GM12878 (cell line): ENCODE measurements at regions not wholly inside any gene's neighbourhood (a gene's known extent, or its start where the extent isn't known, plus 50 kb on each side); places are given as distances from the start of the nearest gene placed in this dataset.

ENCODE experiments used
- ATAC-seq: fragments of 200-7000 bp; cut with Tn5 transposase; 3 replicates; pipeline ENCODE4 v1.9.1; 2020; ENCODE audit warnings: mild to moderate bottlenecking, moderate library complexity
- BruUV-seq: library from RNA; stranded (reverse); fragments of 400-500 nt; replicated peaks from 2 replicates; lab custom pipeline; 2021; lab: Mats Ljungman, UMichigan
- CTCF ChIA-PET: fragments of 300-600 bp; sonication (Branson Sonifier 250); formaldehyde crosslinking; extraction: SDS; loops from one replicate; lab custom pipeline; 2021; ENCODE audit warnings: inconsistent platforms; lab: Yijun Ruan, JAX
- POLR2A ChIA-PET: fragments of 350-600 bp; formaldehyde crosslinking; extraction: SDS; loops from one replicate; lab custom pipeline; 2021; ENCODE audit warnings: inconsistent platforms; lab: Charles Lee
- RAD21 ChIA-PET: fragments of 300-600 bp; sonication (Branson Sonifier 250); formaldehyde crosslinking; loops from one replicate; lab custom pipeline; 2023; ENCODE audit warnings: antibody characterized with exemption; ENCODE audit not compliant: unreplicated experiment; lab: Charles Lee
- SMC1A ChIA-PET: fragments of 300-600 bp; sonication (Branson Sonifier 250); formaldehyde crosslinking; loops from one replicate; lab custom pipeline; 2023; ENCODE audit not compliant: unreplicated experiment, uncharacterized antibody; lab: Charles Lee
- DNase-seq: peaks from one replicate; pipeline ENCODE4 v3.0.0-alpha.2; 2011; ENCODE audit warnings: low read depth, low spot score
- FAIRE-seq: peaks from 3 replicates; lab custom pipeline; 2011; peaks lifted over from hg19 to GRCh38; lab: Jason Lieb, UNC
- H2AFZ ChIP-seq: 2 replicates; pipeline ENCODE4 v1.6.0; 2011; ENCODE audit warnings: low read depth, low read length, control low read depth; ENCODE audit not compliant: control insufficient read depth
- H3K27ac ChIP-seq: 2 replicates; pipeline ENCODE4 v1.5.1; 2011; ENCODE audit warnings: control low read depth; ENCODE audit not compliant: control insufficient read depth, insufficient read depth
- H3K27me3 ChIP-seq, 2 experiments: replicated peaks in 1 of 2; 2 replicates each; pipeline versions ENCODE4 v1.6.0 to v1.6.1; 2011; ENCODE audit warnings: low read length in 1 of 2; ENCODE audit not compliant: control insufficient read depth in 2 of 2, insufficient read depth in 2 of 2
- H3K36me3 ChIP-seq, 2 experiments: 2 replicates each; pipeline ENCODE4 v1.5.1; 2011; ENCODE audit warnings: low read length in 1 of 2; ENCODE audit not compliant: control insufficient read depth in 2 of 2, insufficient read depth in 2 of 2
- H3K4me1 ChIP-seq: 2 replicates; pipeline ENCODE4 v1.6.1; 2011; ENCODE audit warnings: mild to moderate bottlenecking, low read length, moderate library complexity, mixed read lengths; ENCODE audit not compliant: control insufficient read depth, insufficient read depth
- H3K4me2 ChIP-seq: 2 replicates; pipeline ENCODE4 v1.6.0; 2011; ENCODE audit warnings: control low read depth; ENCODE audit not compliant: control insufficient read depth, insufficient read depth
- H3K4me3 ChIP-seq: fragments of 200-600 bp; sonication (generic); 2 replicates; pipeline ENCODE4 v1.5.1; 2016
- H3K79me2 ChIP-seq: 2 replicates; pipeline ENCODE4 v1.6.0; 2011; ENCODE audit warnings: low read length; ENCODE audit not compliant: control insufficient read depth, insufficient read depth
- H3K9ac ChIP-seq: 2 replicates; pipeline ENCODE4 v1.8.0; 2011; ENCODE audit warnings: low read length, control low read depth, mixed read lengths; ENCODE audit not compliant: control insufficient read depth, insufficient read depth
- H3K9me3 ChIP-seq: replicated peaks from 3 replicates; pipeline ENCODE4 v1.5.1; 2011; ENCODE audit warnings: mild to moderate bottlenecking, low read length; ENCODE audit not compliant: control insufficient read depth, insufficient read depth
- H4K20me1 ChIP-seq: 2 replicates; pipeline ENCODE4 v1.6.0; 2011; ENCODE audit not compliant: control insufficient read depth, insufficient read depth
- E4F1 ChIP-seq: fragments of 450-650 bp; IDR thresholded peaks from 2 replicates; pipeline ENCODE4 v1.6.1; 2018; ENCODE audit warnings: borderline replicate concordance, mild to moderate bottlenecking; ENCODE audit not compliant: partially characterized antibody
- EGR1 ChIP-seq, 2 experiments: IDR thresholded peaks; 1 replicate in 1 of 2; 2 replicates in 1 of 2; pipeline ENCODE4 v1.6.1; 2011 to 2012; ENCODE audit warnings: low read depth in 2 of 2, low read length in 2 of 2, borderline replicate concordance in 1 of 2, mild to moderate bottlenecking in 1 of 2, moderate library complexity in 1 of 2
- JUNB ChIP-seq: IDR thresholded peaks from 2 replicates; pipeline ENCODE4 v1.6.1; 2016; ENCODE audit warnings: antibody characterized with exemption, mild to moderate bottlenecking
- MAX ChIP-seq: IDR thresholded peaks from 2 replicates; pipeline ENCODE4 v1.6.1; 2012; ENCODE audit warnings: low read depth, low read length, improper control_type of control experiment
- MEF2B ChIP-seq: fragments of 450-650 bp; IDR thresholded peaks from 2 replicates; pipeline ENCODE4 v1.6.1; 2018; ENCODE audit warnings: mild to moderate bottlenecking, moderate library complexity; ENCODE audit not compliant: partially characterized antibody, poor library complexity, severe bottlenecking
- PKNOX1 ChIP-seq: fragments of 450-650 bp; IDR thresholded peaks from 2 replicates; pipeline ENCODE4 v1.6.1; 2016; ENCODE audit warnings: mild to moderate bottlenecking
- SREBF1 ChIP-seq: IDR thresholded peaks from 2 replicates; pipeline ENCODE4 v1.6.1; 2012; ENCODE audit warnings: mild to moderate bottlenecking, low read length
- STAT3 ChIP-seq: IDR thresholded peaks from 2 replicates; pipeline ENCODE4 v1.6.1; 2011; ENCODE audit warnings: low read depth, low read length, improper control_type of control experiment
- TCF3 ChIP-seq: IDR thresholded peaks from 2 replicates; pipeline ENCODE4 v1.6.1; 2012; ENCODE audit warnings: low read depth, mild to moderate bottlenecking, low read length, borderline replicate concordance; ENCODE audit not compliant: insufficient read depth
- ZNF592 ChIP-seq: fragments of 450-650 bp; IDR thresholded peaks from 2 replicates; pipeline ENCODE4 v1.6.1; 2017; ENCODE audit warnings: mild to moderate bottlenecking, moderate library complexity
- WGBS: methylation state at CpG from one replicate; pipeline ENCODE4 v1.1.6; 2016; ENCODE audit warnings: low lambda C conversion rate; ENCODE audit not compliant: insufficient replicate concordance, insufficient coverage; ENCODE audit errors: missing lambda C conversion rate; 5-methylcytosine and 5-hydroxymethylcytosine counted together
- in situ Hi-C: fragments of 300-500 bp; cut with MboI; formaldehyde crosslinking; loops from 9 replicates; pipeline ENCODE4 v1.14.3; 2018; ENCODE audit warnings: mixed read lengths
- intact Hi-C: fragments of 100-400 bp; cut with micrococcal nuclease; formaldehyde crosslinking; loops from one replicate; pipeline ENCODE4 v1.14.2; 2022; ENCODE audit not compliant: unreplicated experiment
- TF ChIP-seq, protein P1 (sequence below): IDR thresholded peaks from 2 replicates; pipeline ENCODE4 v1.6.1; 2012; ENCODE audit warnings: low read length, inconsistent platforms

GRCh38 chr12:113643177-113643974 lies 171.7 kb upstream of the LHX5 start (continued):
- TF ChIP-seq TCF3 (no peak), PKNOX1 (no peak)

DNA sequence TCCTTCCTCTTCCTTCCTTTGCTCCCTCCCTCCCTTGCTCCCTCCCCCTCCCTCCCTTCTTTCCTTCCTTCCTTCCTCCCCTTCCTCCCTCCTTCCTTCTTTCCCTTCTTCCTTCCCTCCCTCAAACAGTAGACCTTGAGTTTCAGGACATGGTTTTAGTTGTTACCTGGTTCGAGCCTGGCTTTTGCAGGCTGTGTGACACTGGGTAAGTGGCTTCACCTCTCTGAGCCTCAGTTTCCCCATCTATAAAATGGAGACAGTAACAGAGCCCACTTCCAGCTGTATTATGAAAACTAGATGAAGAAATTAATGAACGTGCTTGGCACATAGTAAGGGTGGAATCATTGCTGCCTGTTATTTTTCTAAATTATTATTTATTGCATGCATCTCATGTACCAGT lies 171.0 kb upstream of the LHX5 start:
- ChIA-PET SMC1A (no interaction called here), CTCF (interaction anchor here (0.6 to 1.2 kb wide), 2 partner anchors 60 to 225 kb away, joined by 3 read pairs; no protein-coding TSS in a partner anchor), RAD21 (no interaction called here), POLR2A (no interaction called here)
- intact Hi-C loops (no loop called here), in situ Hi-C loops (no loop called here)
- WGBS = 0% methylated on average over 2 of the region's 2 CpGs
- no peak overlapping the region for H3K9ac ChIP-seq
- no peak overlapping the region for H3K4me2 ChIP-seq
- H3K79me2 ChIP-seq = no peaks in the 10 kb centered on the region
- ATAC-seq (no peak), DNase-seq (no peak), FAIRE-seq (no peak)
- no peaks in the 10 kb centered on the region for H3K4me1 ChIP-seq
- H3K36me3 ChIP-seq = no peaks in the 10 kb centered on the region
- H3K9me3 ChIP-seq = no peaks in the 10 kb centered on the region
- peaks cover 0 to 2% of the 10 kb centered on the region in 2 experiments; a peak in 3 of 4 replicates for H3K27me3 ChIP-seq
- H2AFZ ChIP-seq = no peak overlapping the region
- H3K27ac ChIP-seq = no peak overlapping the region
- BruUV-seq = no TSS peak
- no peaks in the 10 kb centered on the region for H4K20me1 ChIP-seq
- no peak overlapping the region for H3K4me3 ChIP-seq
- no peak for TF ChIP-seq ZNF592
- TF ChIP-seq MEF2B = no peak
- no peak for TF ChIP-seq SREBF1
- TF ChIP-seq JUNB = no peak
- TF ChIP-seq TCF3 = no peak
- TF ChIP-seq STAT3 = no peak
- TF ChIP-seq E4F1 = no peak
- no peak for TF ChIP-seq MAX
- no peak for TF ChIP-seq EGR1 (IDR thresholded peaks at IDR 0.05; ENCODE audit: borderline replicate concordance in 1 of 2, low read depth in 2 of 2, low read length in 2 of 2)
- TF ChIP-seq, protein P1, sequence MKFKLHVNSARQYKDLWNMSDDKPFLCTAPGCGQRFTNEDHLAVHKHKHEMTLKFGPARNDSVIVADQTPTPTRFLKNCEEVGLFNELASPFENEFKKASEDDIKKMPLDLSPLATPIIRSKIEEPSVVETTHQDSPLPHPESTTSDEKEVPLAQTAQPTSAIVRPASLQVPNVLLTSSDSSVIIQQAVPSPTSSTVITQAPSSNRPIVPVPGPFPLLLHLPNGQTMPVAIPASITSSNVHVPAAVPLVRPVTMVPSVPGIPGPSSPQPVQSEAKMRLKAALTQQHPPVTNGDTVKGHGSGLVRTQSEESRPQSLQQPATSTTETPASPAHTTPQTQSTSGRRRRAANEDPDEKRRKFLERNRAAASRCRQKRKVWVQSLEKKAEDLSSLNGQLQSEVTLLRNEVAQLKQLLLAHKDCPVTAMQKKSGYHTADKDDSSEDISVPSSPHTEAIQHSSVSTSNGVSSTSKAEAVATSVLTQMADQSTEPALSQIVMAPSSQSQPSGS = no peak
